ENCODE measurements at regions not wholly inside any gene's neighbourhood (a gene's known extent, or its start where the extent isn't known, plus 50 kb on each side); places are given as distances from the start of the nearest gene placed in this dataset.
"Not testable (repeated sequence)": the region's sequence is repeated elsewhere in the genome, so short reads cannot be mapped to it uniquely, and the experiment has no call there.

- TF ChIP-seq CTCF (IDR thresholded peaks at IDR 0.05; ENCODE audit: low read depth, low read length, missing control alignments): no peak
- DNase-seq (ENCODE audit: extremely low read depth, low read depth): no peak
- H3K4me3 ChIP-seq (replicated peaks; ENCODE audit: low read depth, low read length): no peak overlapping the region
Measured at GRCh38 chr2:147425437-147426029, 419.3 kb upstream of the ACVR2A start.

GRCh38 chr2:147424766-147425165 lies 420.1 kb upstream of the ACVR2A start:
- no peak for DNase-seq (ENCODE audit: extremely low read depth, low read depth)
- H3K4me3 ChIP-seq (replicated peaks; ENCODE audit: low read depth, low read length): no peak overlapping the region
- TF ChIP-seq CTCF (IDR thresholded peaks at IDR 0.05; ENCODE audit: low read depth, low read length, missing control alignments): no peak

DNA sequence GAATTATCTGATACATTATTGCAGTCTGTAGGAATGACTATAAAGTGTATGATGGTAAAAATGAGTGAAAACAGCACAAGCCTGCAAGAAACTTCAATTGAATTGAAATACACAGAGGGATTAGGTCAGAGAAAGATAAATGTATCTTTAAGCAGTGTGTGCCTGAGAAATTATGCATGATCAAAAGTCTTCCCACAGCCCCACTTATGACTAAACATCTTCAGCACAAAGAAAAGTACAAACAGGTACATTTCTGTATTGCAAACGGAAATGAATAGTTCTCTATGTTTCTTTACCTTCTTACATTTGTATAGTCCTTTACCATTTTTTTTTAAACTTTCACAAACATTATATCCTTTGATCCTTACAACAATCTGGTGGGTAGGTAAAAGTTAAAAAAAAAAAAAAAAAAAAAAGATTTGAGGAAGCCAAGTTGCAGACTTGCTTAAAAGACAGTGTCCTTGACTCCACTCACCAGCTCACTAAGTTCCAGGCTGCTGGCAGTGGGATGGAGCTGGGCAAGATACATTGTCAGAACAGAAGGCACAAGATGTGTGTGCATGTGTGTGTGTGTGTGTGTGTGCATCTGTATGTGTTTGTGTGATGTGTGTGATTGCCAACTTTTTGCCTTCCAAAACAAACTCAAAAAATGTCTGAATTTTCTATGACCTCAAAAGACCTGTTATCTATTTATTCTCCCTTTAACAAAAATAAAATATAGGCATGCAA lies 423.7 kb upstream of the ACVR2A start:
- no peak overlapping the region for H3K4me3 ChIP-seq (replicated peaks; ENCODE audit: low read depth, low read length)
- TF ChIP-seq CTCF (IDR thresholded peaks at IDR 0.05; ENCODE audit: low read depth, low read length, missing control alignments): no peak

GRCh38 chr2:147420517-147420916 lies 424.3 kb upstream of the ACVR2A start:
- DNase-seq (ENCODE audit: extremely low read depth, low read depth): no peak

More for the DNA sequence above, 423.7 kb upstream of the ACVR2A start:
- DNase-seq (ENCODE audit: extremely low read depth, low read depth): no peak

GRCh38 chr2:147416099-147416498 lies 428.7 kb upstream of the ACVR2A start:
- DNase-seq (ENCODE audit: extremely low read depth, low read depth): no peak
- H3K4me3 ChIP-seq (replicated peaks; ENCODE audit: low read depth, low read length): no peak overlapping the region
- no peak for TF ChIP-seq CTCF (IDR thresholded peaks at IDR 0.05; ENCODE audit: low read depth, low read length, missing control alignments)

More at GRCh38 chr2:147420517-147420916, 424.3 kb upstream of the ACVR2A start:
- no peak overlapping the region for H3K4me3 ChIP-seq (replicated peaks; ENCODE audit: low read depth, low read length)
- no peak for TF ChIP-seq CTCF (IDR thresholded peaks at IDR 0.05; ENCODE audit: low read depth, low read length, missing control alignments)

DNA sequence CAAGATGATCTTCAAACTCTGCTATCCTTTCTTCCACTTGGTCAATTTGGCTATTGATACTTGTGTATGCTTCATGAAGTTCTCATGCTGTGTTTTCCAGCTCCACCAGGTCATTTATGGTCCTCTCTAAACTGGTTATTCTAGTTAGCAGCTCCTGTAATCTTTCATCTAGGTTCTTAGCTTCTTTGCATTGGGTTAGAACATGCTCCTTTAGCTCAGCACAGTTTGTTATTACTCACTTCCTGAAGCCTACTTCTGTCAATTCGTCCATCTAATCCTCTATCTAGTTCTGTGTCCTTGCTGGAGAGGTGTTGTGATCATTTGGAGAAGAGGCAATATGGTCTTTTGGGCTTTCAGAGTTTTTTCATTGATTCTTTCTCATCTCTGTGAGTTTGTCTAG lies 430.2 kb upstream of the ACVR2A start:
- not testable (repeated sequence) for DNase-seq (ENCODE audit: extremely low read depth, low read depth); H3K4me3 ChIP-seq (replicated peaks; ENCODE audit: low read depth, low read length)

GRCh38 chr2:147408357-147408756 lies 436.5 kb upstream of the ACVR2A start:
- no peak for DNase-seq (ENCODE audit: extremely low read depth, low read depth)
- TF ChIP-seq CTCF (IDR thresholded peaks at IDR 0.05; ENCODE audit: low read depth, low read length, missing control alignments): no peak
- H3K4me3 ChIP-seq (replicated peaks; ENCODE audit: low read depth, low read length): no peak overlapping the region

All from HFF-Myc (cell line).